WERI-Rb-1 (cell line): ENCODE measurements at regions not wholly inside any gene's neighbourhood (a gene's known extent, or its start where the extent isn't known, plus 50 kb on each side); places are given as distances from the start of the nearest gene placed in this dataset.

ENCODE experiments used
- DNase-seq: peaks from one replicate; pipeline ENCODE4 v3.0.0-alpha.2; 2020
- H3K27ac ChIP-seq: fragments of 250-450 bp; sonication (Bioruptor Pico); 2 replicates; pipeline ENCODE4 v1.5.1; 2020; ENCODE audit warnings: mild to moderate bottlenecking, moderate library complexity
- H3K27me3 ChIP-seq: fragments of 250-450 bp; sonication (Bioruptor Pico); 2 replicates; pipeline ENCODE4 v1.5.1; 2021; ENCODE audit warnings: mild to moderate bottlenecking, low read depth, moderate library complexity; ENCODE audit not compliant: insufficient read depth, severe bottlenecking
- H3K36me3 ChIP-seq: fragments of 250-450 bp; sonication (Bioruptor Pico); 2 replicates; pipeline ENCODE4 v1.5.1; 2020; ENCODE audit warnings: mild to moderate bottlenecking, moderate library complexity
- H3K4me3 ChIP-seq: 2 replicates; pipeline ENCODE4 v1.5.1; 2011; ENCODE audit warnings: low read depth, mild to moderate bottlenecking, control low read depth, low read length
- H3K9me3 ChIP-seq: fragments of 250-450 bp; sonication (Bioruptor Pico); 2 replicates; pipeline ENCODE4 v1.5.1; 2021; ENCODE audit warnings: mild to moderate bottlenecking, moderate library complexity; ENCODE audit not compliant: severe bottlenecking
- CTCF ChIP-seq: IDR thresholded peaks from 2 replicates; pipeline ENCODE4 v1.5.1; 2011; ENCODE audit warnings: low read depth, mild to moderate bottlenecking, control low read depth, inconsistent platforms, low read length

- Histone ChIP-seq H3K9me3 (no peaks in the 10 kb centered on the region), H3K36me3 (no peaks in the 10 kb centered on the region), H3K27ac (no peak overlapping the region), H3K27me3 (no peaks in the 10 kb centered on the region), H3K4me3 (no peak overlapping the region)
- no peak for DNase-seq
- no peak for TF ChIP-seq CTCF
Observed at GRCh38 chr12:45553204-45553603, 176.3 kb upstream of the ARID2 start.

GRCh38 chr12:45557016-45557415 is 172.5 kb upstream of the ARID2 start:
- DNase-seq, result no peak
- no peak for TF ChIP-seq CTCF

GRCh38 chr12:45558353-45558752 is 171.2 kb upstream of the ARID2 start:
- no peak overlapping the region for H3K27ac ChIP-seq
- no peak for DNase-seq
- no peak overlapping the region for H3K4me3 ChIP-seq
- no peaks in the 10 kb centered on the region for H3K9me3 ChIP-seq
- TF ChIP-seq CTCF, result no peak
- no peaks in the 10 kb centered on the region for H3K36me3 ChIP-seq
- no peaks in the 10 kb centered on the region for H3K27me3 ChIP-seq

More at GRCh38 chr12:45557016-45557415, 172.5 kb upstream of the ARID2 start:
- Histone ChIP-seq H3K36me3 (no peaks in the 10 kb centered on the region), H3K9me3 (no peaks in the 10 kb centered on the region), H3K4me3 (no peak overlapping the region), H3K27ac (no peak overlapping the region), H3K27me3 (no peaks in the 10 kb centered on the region)

- H3K36me3 ChIP-seq, result no peaks in the 10 kb centered on the region
- H3K4me3 ChIP-seq, result no peak overlapping the region
- H3K27me3 ChIP-seq, result no peaks in the 10 kb centered on the region
- no peak overlapping the region for H3K27ac ChIP-seq
- TF ChIP-seq CTCF, result no peak
- H3K9me3 ChIP-seq, result no peaks in the 10 kb centered on the region
- no peak for DNase-seq
Observed at GRCh38 chr12:45559537-45559936, 170.0 kb upstream of the ARID2 start.

GRCh38 chr12:45560689-45561088 is 168.8 kb upstream of the ARID2 start:
- H3K27me3 ChIP-seq, result no peaks in the 10 kb centered on the region
- no peak for TF ChIP-seq CTCF
- no peaks in the 10 kb centered on the region for H3K36me3 ChIP-seq
- no peak overlapping the region for H3K4me3 ChIP-seq
- no peaks in the 10 kb centered on the region for H3K9me3 ChIP-seq
- no peak for DNase-seq
- H3K27ac ChIP-seq, result no peak overlapping the region

- H3K4me3 ChIP-seq, result no peak overlapping the region
- H3K9me3 ChIP-seq, result no peaks in the 10 kb centered on the region
- no peak for DNase-seq
Observed at GRCh38 chr12:45561488-45561887, 168.0 kb upstream of the ARID2 start.

More at GRCh38 chr12:45561488-45561887, 168.0 kb upstream of the ARID2 start:
- TF ChIP-seq CTCF, result no peak
- no peaks in the 10 kb centered on the region for H3K27me3 ChIP-seq
- H3K27ac ChIP-seq, result no peak overlapping the region
- no peaks in the 10 kb centered on the region for H3K36me3 ChIP-seq
